Kidney epithelial cell (primary cell): ENCODE measurements at regions not wholly inside any gene's neighbourhood (a gene's known extent, or its start where the extent isn't known, plus 50 kb on each side); places are given as distances from the start of the nearest gene placed in this dataset.

Experiments
- DNase-seq: peaks from one replicate; pipeline ENCODE4 v3.0.0-alpha.2; 2010; ENCODE audit warnings: low read depth
- H3K27me3 ChIP-seq: 2 replicates; pipeline ENCODE4 v1.6.0; 2011; ENCODE audit warnings: low read length; ENCODE audit not compliant: control insufficient read depth, insufficient read depth
- H3K36me3 ChIP-seq: 2 replicates; pipeline ENCODE4 v1.5.1; 2011; ENCODE audit warnings: low read length; ENCODE audit not compliant: control insufficient read depth, insufficient read depth
- H3K4me3 ChIP-seq: 2 replicates; pipeline ENCODE4 v1.5.1; 2011; ENCODE audit warnings: low read depth, mild to moderate bottlenecking, control low read depth, low read length
- CTCF ChIP-seq: IDR thresholded peaks from 2 replicates; pipeline ENCODE4 v1.5.1; 2011; ENCODE audit warnings: mild to moderate bottlenecking, moderate library complexity, low read length, control low read depth, inconsistent platforms; ENCODE audit not compliant: insufficient read depth, poor library complexity, severe bottlenecking

DNA sequence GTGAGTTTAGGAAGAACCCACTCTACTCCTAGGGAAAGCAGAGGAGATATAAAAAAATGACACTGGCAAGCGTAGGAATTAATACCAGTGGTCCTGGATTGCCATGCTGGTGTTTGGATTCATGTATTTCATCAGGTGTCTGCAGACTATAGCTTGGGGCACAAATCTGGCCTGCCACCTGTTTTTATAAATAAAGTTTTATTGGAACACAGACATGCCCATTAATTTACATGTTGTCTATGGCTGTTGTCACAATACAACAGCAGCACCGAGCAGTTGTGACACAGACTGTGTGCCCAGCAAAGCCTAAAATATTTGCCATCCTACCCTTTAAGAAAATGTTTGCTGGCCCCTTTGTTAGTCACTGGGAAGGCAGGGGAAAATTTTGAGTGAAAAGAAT, 553.2 kb downstream of the VRK1 start:
- H3K36me3 ChIP-seq, result no peaks in the 10 kb centered on the region
- H3K27me3 ChIP-seq, result no peaks in the 10 kb centered on the region
- no peak for DNase-seq
- no peak for TF ChIP-seq CTCF
- no peak overlapping the region for H3K4me3 ChIP-seq

GRCh38 chr14:97350894-97351731, 553.9 kb downstream of the VRK1 start:
- Histone ChIP-seq H3K36me3 (no peaks in the 10 kb centered on the region), H3K27me3 (no peaks in the 10 kb centered on the region), H3K4me3 (no peak overlapping the region)
- TF ChIP-seq CTCF, result no peak
- no peak for DNase-seq

- H3K27me3 ChIP-seq, result no peaks in the 10 kb centered on the region
Measured at GRCh38 chr14:97353102-97353501, 555.9 kb downstream of the VRK1 start.

GRCh38 chr14:97354119-97354722, 557.0 kb downstream of the VRK1 start:
- TF ChIP-seq CTCF, result no peak
- H3K4me3 ChIP-seq, result no peak overlapping the region
- DNase-seq, result no peak
- H3K27me3 ChIP-seq, result no peaks in the 10 kb centered on the region
- no peaks in the 10 kb centered on the region for H3K36me3 ChIP-seq

More at GRCh38 chr14:97353102-97353501, 555.9 kb downstream of the VRK1 start:
- no peak for TF ChIP-seq CTCF
- H3K4me3 ChIP-seq, result no peak overlapping the region
- no peaks in the 10 kb centered on the region for H3K36me3 ChIP-seq
- DNase-seq, result no peak

DNA sequence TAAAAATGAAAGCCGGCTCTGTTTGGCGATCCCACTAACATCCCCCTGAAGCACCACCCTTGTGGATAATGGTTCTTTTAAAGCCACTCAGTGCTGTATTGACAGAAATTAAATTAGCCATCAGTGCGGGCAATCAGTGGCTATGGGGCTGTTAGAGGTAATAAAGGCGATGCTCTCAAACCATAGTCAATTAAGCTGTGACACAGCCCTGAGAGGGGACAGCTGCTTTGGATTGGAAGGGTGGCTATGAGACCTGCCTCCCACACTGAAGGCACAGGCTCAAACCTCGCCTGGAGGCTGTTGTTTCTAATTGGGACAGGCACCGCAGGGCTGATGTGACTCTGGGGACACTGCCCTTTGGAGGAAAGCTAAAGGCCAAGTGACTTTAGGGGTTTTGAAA, 562.2 kb downstream of the VRK1 start:
- H3K4me3 ChIP-seq, result no peak overlapping the region
- TF ChIP-seq CTCF, result no peak
- H3K36me3 ChIP-seq, result no peaks in the 10 kb centered on the region
- H3K27me3 ChIP-seq, result no peaks in the 10 kb centered on the region
- no peak for DNase-seq
